Mesenchymal stem cell (in vitro differentiated cells and primary cell): ENCODE measurements at regions not wholly inside any gene's neighbourhood (a gene's known extent, or its start where the extent isn't known, plus 50 kb on each side); places are given as distances from the start of the nearest gene placed in this dataset.

ENCODE experiments used
- DNase-seq: peaks from one replicate; pipeline ENCODE4 v3.0.0-alpha.2; 2013
- H2AFZ ChIP-seq: one replicate; pipeline ENCODE4 v1.6.1; 2013; ENCODE audit warnings: low read depth, mild to moderate bottlenecking, control low read depth, inconsistent platforms, low read length, moderate library complexity
- H2AK5ac ChIP-seq: 2 replicates; pipeline ENCODE4 v1.6.1; 2013; ENCODE audit warnings: low read length, moderate library complexity, mild to moderate bottlenecking, inconsistent platforms; ENCODE audit not compliant: severe bottlenecking
- H2BK120ac ChIP-seq: one replicate; pipeline ENCODE4 v1.6.1; 2013; ENCODE audit warnings: low read depth, mild to moderate bottlenecking, inconsistent platforms, low read length, moderate library complexity
- H2BK12ac ChIP-seq, 2 experiments: one replicate each; pipeline ENCODE4 v1.6.1; 2013; ENCODE audit warnings: inconsistent platforms in 2 of 2, low read length in 2 of 2, mild to moderate bottlenecking in 2 of 2, moderate library complexity in 2 of 2, control low read depth in 1 of 2
- H2BK15ac ChIP-seq: one replicate; pipeline ENCODE4 v1.6.1; 2013; ENCODE audit warnings: mild to moderate bottlenecking, low read depth, inconsistent platforms; ENCODE audit not compliant: poor library complexity, severe bottlenecking
- H2BK5ac ChIP-seq: 2 replicates; pipeline ENCODE4 v1.6.1; 2013; ENCODE audit warnings: low read depth, mild to moderate bottlenecking, low read length, control low read depth, inconsistent platforms; ENCODE audit not compliant: poor library complexity, severe bottlenecking
- H3K14ac ChIP-seq, 2 experiments: one replicate each; pipeline ENCODE4 v1.6.1; 2013; ENCODE audit warnings: inconsistent platforms in 2 of 2, low read length in 2 of 2, control low read depth in 1 of 2, mild to moderate bottlenecking in 1 of 2, moderate library complexity in 1 of 2
- H3K18ac ChIP-seq, 2 experiments: one replicate each; pipeline ENCODE4 v1.6.1; 2013; ENCODE audit warnings: inconsistent platforms in 2 of 2, low read length in 2 of 2, control low read depth in 1 of 2, low read depth in 1 of 2, mild to moderate bottlenecking in 1 of 2
- H3K23ac ChIP-seq, 2 experiments: one replicate each; pipeline ENCODE4 v1.6.1; 2013; ENCODE audit warnings: inconsistent platforms in 2 of 2, low read length in 2 of 2, mild to moderate bottlenecking in 2 of 2, moderate library complexity in 2 of 2, control low read depth in 1 of 2
- H3K27ac ChIP-seq: 2 replicates; pipeline ENCODE4 v1.5.1; 2013; ENCODE audit warnings: mild to moderate bottlenecking, moderate library complexity, low read length, control low read depth, inconsistent platforms; ENCODE audit not compliant: poor library complexity, severe bottlenecking
- H3K27me3 ChIP-seq, 2 experiments: 2 replicates each; pipeline versions ENCODE4 v1.6.1 to v1.7.0; 2013; ENCODE audit warnings: low read length in 2 of 2, mild to moderate bottlenecking in 2 of 2, moderate library complexity in 2 of 2, control low read depth in 1 of 2, inconsistent platforms in 1 of 2; ENCODE audit not compliant: control insufficient read depth in 1 of 2, insufficient read depth in 1 of 2
- H3K36me3 ChIP-seq, 2 experiments: 2 replicates each; pipeline versions ENCODE4 v1.6.1 to v1.7.0; 2013; ENCODE audit warnings: low read length in 2 of 2, control low read depth in 1 of 2, inconsistent platforms in 1 of 2, low read depth in 1 of 2, mild to moderate bottlenecking in 1 of 2; ENCODE audit not compliant: insufficient read depth in 2 of 2, control insufficient read depth in 1 of 2
- H3K4ac ChIP-seq, 2 experiments: one replicate each; pipeline ENCODE4 v1.6.1; 2013; ENCODE audit warnings: inconsistent platforms in 2 of 2, low read length in 2 of 2, mild to moderate bottlenecking in 2 of 2, moderate library complexity in 2 of 2, control low read depth in 1 of 2, low read depth in 1 of 2
- H3K4me1 ChIP-seq: 2 replicates; pipeline ENCODE4 v1.6.1; 2013; ENCODE audit warnings: low read depth, low read length, control low read depth; ENCODE audit not compliant: control insufficient read depth, insufficient read depth
- H3K4me2 ChIP-seq: 2 replicates; pipeline ENCODE4 v1.6.1; 2013; ENCODE audit warnings: low read length, mild to moderate bottlenecking, inconsistent platforms; ENCODE audit not compliant: poor library complexity, severe bottlenecking
- H3K4me3 ChIP-seq, 2 experiments: 2 replicates each; pipeline versions ENCODE4 v1.5.1 to v1.7.0; 2013; ENCODE audit warnings: low read length in 2 of 2, mild to moderate bottlenecking in 2 of 2, control low read depth in 1 of 2, low read depth in 1 of 2; ENCODE audit not compliant: insufficient read depth in 1 of 2
- H3K79me1 ChIP-seq: replicated peaks from 2 replicates; pipeline ENCODE4 v1.6.1; 2013; ENCODE audit warnings: mild to moderate bottlenecking, control low read depth, low read length, inconsistent platforms; ENCODE audit not compliant: poor library complexity, severe bottlenecking
- H3K9ac ChIP-seq: 2 replicates; pipeline ENCODE4 v1.7.0; 2013; ENCODE audit warnings: mild to moderate bottlenecking, low read length, moderate library complexity
- H3K9me3 ChIP-seq: 2 replicates; pipeline ENCODE4 v1.7.0; 2013; ENCODE audit warnings: mild to moderate bottlenecking, low read length; ENCODE audit not compliant: control insufficient read depth
- H4K8ac ChIP-seq: one replicate; pipeline ENCODE4 v1.6.1; 2013; ENCODE audit warnings: inconsistent platforms, mild to moderate bottlenecking, low read length, moderate library complexity
- H4K91ac ChIP-seq: one replicate; pipeline ENCODE4 v1.6.1; 2013; ENCODE audit warnings: mild to moderate bottlenecking, low read length, inconsistent platforms
- WGBS: methylation state at CpG from one replicate; pipeline ENCODE4 v1.1.7; 2013; ENCODE audit warnings: mixed read lengths; 5-methylcytosine and 5-hydroxymethylcytosine counted together

GRCh38 chr10:31102421-31102820 is 70.8 kb upstream of the ZNF438 start:
- DNase-seq = no peak
- H2AFZ ChIP-seq = no peak overlapping the region
- peak overlapping the region; percentile 42 for H2AK5ac ChIP-seq
- H3K79me1 ChIP-seq = no peaks in the 10 kb centered on the region
- H4K91ac ChIP-seq = no peak overlapping the region
- H3K4me1 ChIP-seq = peaks cover 25% of the 10 kb centered on the region
- H2BK5ac ChIP-seq = peak overlapping the region; percentile 11
- H3K27ac ChIP-seq = no peak overlapping the region
- no peak overlapping the region for H3K14ac ChIP-seq
- no peak overlapping the region for H3K4ac ChIP-seq
- WGBS = 79% methylated on average over 2 of the region's 2 CpGs
- peak overlapping the region; percentile 71 for H2BK120ac ChIP-seq
- no peaks in the 10 kb centered on the region for H3K27me3 ChIP-seq
- H3K36me3 ChIP-seq = no peaks in the 10 kb centered on the region
- peak overlapping the region in 1 of 2 experiments; percentile 10 for H2BK12ac ChIP-seq
- H3K4me2 ChIP-seq = no peak overlapping the region
- no peak overlapping the region for H3K4me3 ChIP-seq
- no peaks in the 10 kb centered on the region for H3K9me3 ChIP-seq
- H3K23ac ChIP-seq = no peak overlapping the region
- H3K18ac ChIP-seq = peak overlapping the region; percentile 23 to 54
- H2BK15ac ChIP-seq = peak overlapping the region; percentile 37
- H4K8ac ChIP-seq = no peak overlapping the region
- H3K9ac ChIP-seq = no peak overlapping the region

- Histone ChIP-seq H3K14ac (no peak overlapping the region), H2AFZ (peak overlapping the region; percentile 64), H4K91ac (no peak overlapping the region), H3K9ac (no peak overlapping the region), H2AK5ac (no peak overlapping the region), H2BK5ac (no peak overlapping the region), H3K27me3 (no peaks in the 10 kb centered on the region), H3K4me2 (no peak overlapping the region), H2BK120ac (no peak overlapping the region), H3K79me1 (no peaks in the 10 kb centered on the region), H2BK12ac (peak overlapping the region; percentile 9 to 61), H3K36me3 (no peaks in the 10 kb centered on the region), H3K4ac (peak overlapping the region in 1 of 2 experiments; percentile 3), H3K4me3 (no peak overlapping the region), H3K23ac (no peak overlapping the region), H3K27ac (no peak overlapping the region), H2BK15ac (no peak overlapping the region), H3K9me3 (no peaks in the 10 kb centered on the region), H4K8ac (peak overlapping the region; percentile 45), H3K4me1 (peaks cover 25% of the 10 kb centered on the region), H3K18ac (peak overlapping the region; percentile 5 to 46)
- DNase-seq = no peak
- 49% methylated on average over 3 of the region's 3 CpGs for WGBS
Measured at GRCh38 chr10:31103112-31103511, 71.4 kb upstream of the ZNF438 start.

DNA sequence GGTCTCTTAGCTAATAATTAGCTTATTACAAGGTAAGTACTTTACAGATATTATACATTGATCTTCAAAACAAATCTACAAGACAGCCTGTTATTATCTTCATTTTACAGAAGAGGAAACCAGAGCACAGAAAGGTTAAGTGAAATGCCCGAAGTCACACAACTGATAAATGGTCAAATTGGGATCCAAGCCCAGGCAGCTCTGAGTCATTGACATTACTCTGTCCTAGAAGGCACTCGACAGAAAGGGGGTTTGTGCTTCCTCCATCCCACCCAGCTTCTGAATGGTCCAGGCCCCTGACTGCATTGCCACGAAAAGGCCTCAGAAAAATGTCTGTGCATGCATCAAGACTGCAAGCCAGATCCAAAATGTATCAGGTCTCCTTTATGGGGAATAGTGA is 81.3 kb upstream of the ZNF438 start:
- 68% methylated on average over 3 of the region's 3 CpGs for WGBS
- H4K91ac ChIP-seq = no peak overlapping the region
- H2BK5ac ChIP-seq = no peak overlapping the region

GRCh38 chr10:31116226-31116625 is 84.6 kb upstream of the ZNF438 start:
- Histone ChIP-seq H3K27me3 (no peaks in the 10 kb centered on the region), H3K23ac (no peak overlapping the region), H3K36me3 (no peaks in the 10 kb centered on the region), H2BK5ac (no peak overlapping the region), H3K4ac (no peak overlapping the region), H2AK5ac (no peak overlapping the region), H3K14ac (no peak overlapping the region), H4K8ac (no peak overlapping the region), H2BK120ac (no peak overlapping the region), H3K4me2 (no peak overlapping the region), H3K4me3 (no peak overlapping the region), H2BK12ac (no peak overlapping the region), H2BK15ac (peak overlapping the region; percentile 45), H2AFZ (no peak overlapping the region), H3K27ac (no peak overlapping the region), H3K18ac (no peak overlapping the region), H3K4me1 (peaks cover 2% of the 10 kb centered on the region), H3K9me3 (peaks cover 13% of the 10 kb centered on the region), H3K9ac (no peak overlapping the region), H3K79me1 (no peaks in the 10 kb centered on the region), H4K91ac (no peak overlapping the region)
- no peak for DNase-seq
- WGBS = 94% methylated on average over 5 of the region's 6 CpGs

More for the DNA sequence above, 81.3 kb upstream of the ZNF438 start:
- H3K14ac ChIP-seq = no peak overlapping the region
- peaks cover 13% of the 10 kb centered on the region for H3K9me3 ChIP-seq
- no peaks in the 10 kb centered on the region for H3K79me1 ChIP-seq
- H2AK5ac ChIP-seq = no peak overlapping the region
- H3K4me1 ChIP-seq = no peaks in the 10 kb centered on the region
- no peak overlapping the region for H3K4me3 ChIP-seq
- H3K4me2 ChIP-seq = no peak overlapping the region
- no peak overlapping the region for H2BK15ac ChIP-seq
- no peak overlapping the region for H3K4ac ChIP-seq
- no peak overlapping the region for H3K23ac ChIP-seq
- no peak overlapping the region for H4K8ac ChIP-seq
- no peaks in the 10 kb centered on the region for H3K36me3 ChIP-seq
- H3K18ac ChIP-seq = no peak overlapping the region
- no peak for DNase-seq
- H2BK120ac ChIP-seq = no peak overlapping the region
- H2AFZ ChIP-seq = no peak overlapping the region
- no peaks in the 10 kb centered on the region for H3K27me3 ChIP-seq
- H2BK12ac ChIP-seq = no peak overlapping the region
- no peak overlapping the region for H3K27ac ChIP-seq
- no peak overlapping the region for H3K9ac ChIP-seq
